Trophoblast cell (in vitro differentiated cells and primary cell): ENCODE measurements at regions not wholly inside any gene's neighbourhood (a gene's known extent, or its start where the extent isn't known, plus 50 kb on each side); places are given as distances from the start of the nearest gene placed in this dataset.

Experiments used
- DNase-seq, 2 donors: peaks; one replicate each; pipeline ENCODE4 v3.0.0-alpha.2; 2016
- H2AFZ ChIP-seq: 2 replicates; pipeline ENCODE4 v1.6.1; 2013; ENCODE audit warnings: low read length, moderate library complexity, mild to moderate bottlenecking; ENCODE audit not compliant: insufficient read depth, poor library complexity
- H2AK5ac ChIP-seq: 2 replicates; pipeline ENCODE4 v1.6.1; 2013; ENCODE audit warnings: mild to moderate bottlenecking, low read length
- H2BK120ac ChIP-seq: 2 replicates; pipeline ENCODE4 v1.6.1; 2013; ENCODE audit warnings: low read length, mild to moderate bottlenecking, moderate library complexity; ENCODE audit not compliant: insufficient read depth, poor library complexity
- H2BK12ac ChIP-seq: 2 replicates; pipeline ENCODE4 v1.6.1; 2013; ENCODE audit warnings: mild to moderate bottlenecking, low read length, moderate library complexity
- H2BK5ac ChIP-seq: 2 replicates; pipeline ENCODE4 v1.6.1; 2013; ENCODE audit warnings: low read length, low read depth, moderate library complexity, mild to moderate bottlenecking; ENCODE audit not compliant: poor library complexity
- H3K14ac ChIP-seq: 2 replicates; pipeline ENCODE4 v1.6.1; 2013; ENCODE audit warnings: mild to moderate bottlenecking, low read length
- H3K18ac ChIP-seq: 2 replicates; pipeline ENCODE4 v1.6.1; 2013; ENCODE audit warnings: mild to moderate bottlenecking, low read length
- H3K23ac ChIP-seq: 2 replicates; pipeline ENCODE4 v1.6.1; 2013; ENCODE audit warnings: low read length
- H3K27ac ChIP-seq: 2 replicates; pipeline ENCODE4 v1.5.1; 2013; ENCODE audit warnings: low read depth, mild to moderate bottlenecking, inconsistent platforms, low read length, moderate library complexity
- H3K27me3 ChIP-seq: 2 replicates; pipeline ENCODE4 v1.6.1; 2013; ENCODE audit warnings: inconsistent platforms, mild to moderate bottlenecking, low read length, moderate library complexity; ENCODE audit not compliant: insufficient read depth
- H3K36me3 ChIP-seq, 2 experiments: 1 replicate in 1 of 2; 2 replicates in 1 of 2; pipeline ENCODE4 v1.6.1; 2013; ENCODE audit warnings: low read length in 2 of 2, mild to moderate bottlenecking in 2 of 2, moderate library complexity in 1 of 2; ENCODE audit not compliant: insufficient read depth in 2 of 2, control insufficient read depth in 1 of 2
- H3K4ac ChIP-seq: 2 replicates; pipeline ENCODE4 v1.6.1; 2013; ENCODE audit warnings: low read depth, mild to moderate bottlenecking, low read length, moderate library complexity
- H3K4me1 ChIP-seq, 2 experiments: 1 replicate in 1 of 2; 2 replicates in 1 of 2; pipeline ENCODE4 v1.6.1; 2013; ENCODE audit warnings: low read length in 2 of 2, mild to moderate bottlenecking in 2 of 2, moderate library complexity in 1 of 2; ENCODE audit not compliant: insufficient read depth in 2 of 2, control insufficient read depth in 1 of 2
- H3K4me2 ChIP-seq: 2 replicates; pipeline ENCODE4 v1.6.1; 2013; ENCODE audit warnings: inconsistent platforms, mild to moderate bottlenecking, low read length, moderate library complexity
- H3K4me3 ChIP-seq: 2 replicates; pipeline ENCODE4 v1.5.1; 2013; ENCODE audit warnings: mild to moderate bottlenecking, low read depth, low read length, inconsistent platforms
- H3K79me1 ChIP-seq: one replicate; pipeline ENCODE4 v1.6.1; 2013; ENCODE audit warnings: low read length
- H3K79me2 ChIP-seq: 2 replicates; pipeline ENCODE4 v1.6.1; 2013; ENCODE audit warnings: low read length, mild to moderate bottlenecking; ENCODE audit not compliant: control insufficient read depth, insufficient read depth, poor library complexity
- H3K9ac ChIP-seq: 2 replicates; pipeline ENCODE4 v1.6.1; 2013; ENCODE audit warnings: mild to moderate bottlenecking, low read length
- H3K9me3 ChIP-seq: 2 replicates; pipeline ENCODE4 v1.6.1; 2013; ENCODE audit warnings: low read depth, mild to moderate bottlenecking, control low read depth, inconsistent platforms, low read length; ENCODE audit not compliant: insufficient read depth
- H4K12ac ChIP-seq: 2 replicates; pipeline ENCODE4 v1.6.1; 2013; ENCODE audit warnings: low read depth, mild to moderate bottlenecking, low read length, moderate library complexity
- H4K8ac ChIP-seq: 2 replicates; pipeline ENCODE4 v1.6.1; 2013; ENCODE audit warnings: low read depth, mild to moderate bottlenecking, low read length, moderate library complexity
- H4K91ac ChIP-seq: one replicate; pipeline ENCODE4 v1.6.1; 2013; ENCODE audit warnings: low read depth, mild to moderate bottlenecking, low read length, moderate library complexity
- WGBS: extraction: QIAGEN DNeasy Blood & Tissue Kit; methylation state at CpG from one replicate; pipeline ENCODE4 v1.1.7; 2013; ENCODE audit warnings: missing lambda C conversion rate; ENCODE audit not compliant: insufficient read length, insufficient coverage; ENCODE audit errors: extremely low coverage; 5-methylcytosine and 5-hydroxymethylcytosine counted together

- Histone ChIP-seq H3K79me2 (no peaks in the 10 kb centered on the region), H3K9me3 (peaks cover 2% of the 10 kb centered on the region), H3K23ac (no peak overlapping the region), H3K4me3 (no peak overlapping the region), H2BK12ac (no peak overlapping the region), H3K9ac (no peak overlapping the region), H3K27me3 (no peaks in the 10 kb centered on the region), H3K4me2 (no peak overlapping the region), H4K91ac (no peak overlapping the region), H4K8ac (no peak overlapping the region), H2AFZ (no peak overlapping the region), H2AK5ac (no peak overlapping the region), H2BK5ac (no peak overlapping the region), H3K14ac (no peak overlapping the region), H3K36me3 (no peaks in the 10 kb centered on the region), H3K27ac (no peak overlapping the region), H3K79me1 (no peaks in the 10 kb centered on the region), H3K18ac (no peak overlapping the region), H3K4ac (no peak overlapping the region), H4K12ac (no peak overlapping the region), H3K4me1 (peaks cover 0 to 4% of the 10 kb centered on the region in 2 experiments), H2BK120ac (no peak overlapping the region)
- no peak for DNase-seq
- no CpG with 5 or more reads among the region's 5 CpGs for WGBS
These were observed 146.9 kb downstream of the TDRD15 start for GRCh38 chr2:21270708-21271122.

GRCh38 chr2:21276163-21276562, 152.4 kb downstream of the TDRD15 start:
- H2BK120ac ChIP-seq, result no peak overlapping the region
- no peak overlapping the region for H2AK5ac ChIP-seq
- DNase-seq, result no peak
- no peak overlapping the region for H3K4ac ChIP-seq
- no CpG with 5 or more reads among the region's 15 CpGs for WGBS
- H2BK5ac ChIP-seq, result no peak overlapping the region
- H3K27ac ChIP-seq, result no peak overlapping the region
- H3K4me3 ChIP-seq, result no peak overlapping the region
- H3K14ac ChIP-seq, result no peak overlapping the region
- H3K27me3 ChIP-seq, result no peaks in the 10 kb centered on the region
- no peak overlapping the region for H3K23ac ChIP-seq
- H4K12ac ChIP-seq, result no peak overlapping the region
- peaks cover 3% of the 10 kb centered on the region for H3K79me1 ChIP-seq
- no peak overlapping the region for H3K18ac ChIP-seq
- no peak overlapping the region for H2AFZ ChIP-seq
- H3K79me2 ChIP-seq, result no peaks in the 10 kb centered on the region
- peaks cover 2% of the 10 kb centered on the region for H3K9me3 ChIP-seq
- H4K91ac ChIP-seq, result no peak overlapping the region
- no peak overlapping the region for H3K9ac ChIP-seq
- no peaks in the 10 kb centered on the region for H3K36me3 ChIP-seq
- no peak overlapping the region for H3K4me2 ChIP-seq
- H3K4me1 ChIP-seq, result peaks cover 0 to 8% of the 10 kb centered on the region in 2 experiments
- H4K8ac ChIP-seq, result no peak overlapping the region
- H2BK12ac ChIP-seq, result no peak overlapping the region

DNA sequence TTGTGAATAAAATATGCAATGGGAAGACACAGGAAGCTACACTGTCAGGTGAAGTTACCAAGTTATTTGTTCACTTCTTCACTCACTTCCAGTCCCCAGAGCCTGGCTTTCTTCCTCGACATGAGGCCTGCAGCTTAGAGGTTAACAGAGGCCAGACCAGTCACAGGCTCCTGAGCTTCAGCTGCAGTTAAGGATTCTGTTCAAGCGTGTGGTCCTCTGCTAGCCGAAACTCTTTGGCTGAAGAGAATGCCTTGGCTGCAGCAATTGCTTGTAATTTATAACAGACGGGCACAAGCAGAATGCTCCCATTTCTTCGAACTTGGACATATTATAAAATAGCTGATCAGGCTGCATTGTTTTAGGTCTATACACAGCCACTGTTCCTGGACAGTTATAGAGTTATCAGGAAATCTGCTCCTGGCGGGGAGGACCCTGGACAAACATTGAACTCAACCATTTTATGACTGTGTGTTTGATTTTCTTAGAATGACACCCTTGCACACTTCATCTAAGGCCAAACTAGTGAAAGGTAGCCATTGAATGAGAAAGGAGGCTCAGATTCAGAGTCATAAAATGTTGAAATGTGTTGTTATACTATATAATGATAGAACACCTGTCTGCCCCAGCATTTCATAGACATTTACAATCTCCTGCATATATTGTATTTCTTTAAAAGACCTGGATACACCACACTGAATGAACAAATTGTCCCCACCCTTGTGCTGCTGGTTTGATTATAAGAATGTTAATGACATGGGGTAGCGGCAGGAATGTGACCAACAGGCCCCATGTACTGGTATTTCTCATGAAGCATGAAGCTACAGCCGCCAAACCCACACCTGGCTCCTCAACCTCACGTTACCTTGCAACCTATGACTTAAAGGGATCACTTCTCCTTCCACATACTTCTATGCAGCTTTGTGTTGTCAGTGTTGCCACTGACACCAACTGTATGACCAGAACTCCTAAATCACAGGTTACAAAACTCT, 153.6 kb downstream of the TDRD15 start:
- Histone ChIP-seq H3K14ac (no peak overlapping the region), H3K4me1 (peaks cover 5 to 9% of the 10 kb centered on the region in 2 experiments), H2BK120ac (no peak overlapping the region), H4K91ac (no peak overlapping the region), H3K27ac (no peak overlapping the region), H3K36me3 (no peaks in the 10 kb centered on the region), H3K4me3 (no peak overlapping the region), H3K9me3 (peaks cover 2% of the 10 kb centered on the region), H3K18ac (no peak overlapping the region), H3K79me1 (peaks cover 3% of the 10 kb centered on the region), H2BK12ac (no peak overlapping the region), H3K4me2 (no peak overlapping the region), H2AK5ac (no peak overlapping the region), H4K8ac (no peak overlapping the region), H3K4ac (no peak overlapping the region), H3K27me3 (no peaks in the 10 kb centered on the region), H2BK5ac (no peak overlapping the region), H3K79me2 (no peaks in the 10 kb centered on the region), H2AFZ (no peak overlapping the region), H4K12ac (no peak overlapping the region), H3K9ac (no peak overlapping the region), H3K23ac (no peak overlapping the region)
- WGBS, result no CpG with 5 or more reads among the region's 9 CpGs
- DNase-seq, result no peak

- no peak overlapping the region for H4K12ac ChIP-seq
- no peak overlapping the region for H3K4ac ChIP-seq
- no peaks in the 10 kb centered on the region for H3K9me3 ChIP-seq
- no peak overlapping the region for H2BK120ac ChIP-seq
- H3K36me3 ChIP-seq, result no peaks in the 10 kb centered on the region
- H3K23ac ChIP-seq, result no peak overlapping the region
- WGBS, result no CpG with 5 or more reads among the region's 5 CpGs
- no peak overlapping the region for H2AFZ ChIP-seq
- no peak overlapping the region for H3K9ac ChIP-seq
- no peak overlapping the region for H2BK5ac ChIP-seq
- no peaks in the 10 kb centered on the region for H3K27me3 ChIP-seq
- no peak overlapping the region for H3K14ac ChIP-seq
- no peak overlapping the region for H3K27ac ChIP-seq
- H3K18ac ChIP-seq, result no peak overlapping the region
- no peaks in the 10 kb centered on the region for H3K79me2 ChIP-seq
- H4K8ac ChIP-seq, result no peak overlapping the region
- peak overlapping the region; percentile 29 for H2BK12ac ChIP-seq
- no peak overlapping the region for H2AK5ac ChIP-seq
- peak overlapping the region; percentile 4 for H4K91ac ChIP-seq
- H3K4me2 ChIP-seq, result no peak overlapping the region
- peaks cover 7 to 9% of the 10 kb centered on the region in 2 experiments for H3K4me1 ChIP-seq
- DNase-seq, result no peak
- H3K79me1 ChIP-seq, result peaks cover 3% of the 10 kb centered on the region
- no peak overlapping the region for H3K4me3 ChIP-seq
These were observed 155.8 kb downstream of the TDRD15 start for GRCh38 chr2:21279525-21279924.
